ES-I3 (cell line): ENCODE measurements at regions not wholly inside any gene's neighbourhood (a gene's known extent, or its start where the extent isn't known, plus 50 kb on each side); places are given as distances from the start of the nearest gene placed in this dataset.

Source experiments
- H3K36me3 ChIP-seq: 2 replicates; pipeline ENCODE4 v1.6.1; 2013; ENCODE audit warnings: mild to moderate bottlenecking, low read length, control low read depth, moderate library complexity; ENCODE audit not compliant: insufficient read depth
- H3K4me1 ChIP-seq: 2 replicates; pipeline ENCODE4 v1.6.1; 2013; ENCODE audit warnings: mild to moderate bottlenecking, control low read depth, low read length; ENCODE audit not compliant: insufficient read depth
- H3K9ac ChIP-seq: 2 replicates; pipeline ENCODE4 v1.6.1; 2013; ENCODE audit warnings: low read depth, mild to moderate bottlenecking, low read length, moderate library complexity
- H3K9me3 ChIP-seq: 2 replicates; pipeline ENCODE4 v1.6.1; 2013; ENCODE audit warnings: mild to moderate bottlenecking, low read length, moderate library complexity; ENCODE audit not compliant: control insufficient read depth, insufficient read depth

DNA sequence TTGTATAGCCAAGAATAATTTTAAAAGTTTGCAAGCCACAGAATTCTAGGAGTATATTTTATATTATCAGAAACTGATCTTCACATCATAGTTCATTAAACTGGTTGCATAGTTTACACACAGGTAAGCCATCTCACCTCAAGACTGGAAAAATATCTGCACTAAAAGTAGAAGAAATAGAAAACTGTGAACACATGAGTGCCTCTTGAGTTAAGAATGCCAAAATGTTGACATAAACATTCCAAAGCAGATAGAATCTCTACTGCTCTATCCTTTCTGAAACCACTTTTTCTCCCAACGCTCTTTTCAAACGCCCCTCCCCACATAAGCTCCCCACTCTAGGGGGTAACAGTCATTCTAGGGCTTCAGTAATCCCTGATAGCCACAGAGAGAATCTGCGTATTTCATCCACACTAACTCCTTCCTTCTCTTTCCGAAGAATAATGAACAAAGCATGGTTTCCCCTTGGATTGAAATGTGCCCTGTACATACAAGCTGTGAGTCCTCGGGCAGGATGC, 201.5 kb downstream of the IRS2 start:
- no peak overlapping the region for H3K9ac ChIP-seq
- no peaks in the 10 kb centered on the region for H3K4me1 ChIP-seq
- no peaks in the 10 kb centered on the region for H3K9me3 ChIP-seq
- no peaks in the 10 kb centered on the region for H3K36me3 ChIP-seq

DNA sequence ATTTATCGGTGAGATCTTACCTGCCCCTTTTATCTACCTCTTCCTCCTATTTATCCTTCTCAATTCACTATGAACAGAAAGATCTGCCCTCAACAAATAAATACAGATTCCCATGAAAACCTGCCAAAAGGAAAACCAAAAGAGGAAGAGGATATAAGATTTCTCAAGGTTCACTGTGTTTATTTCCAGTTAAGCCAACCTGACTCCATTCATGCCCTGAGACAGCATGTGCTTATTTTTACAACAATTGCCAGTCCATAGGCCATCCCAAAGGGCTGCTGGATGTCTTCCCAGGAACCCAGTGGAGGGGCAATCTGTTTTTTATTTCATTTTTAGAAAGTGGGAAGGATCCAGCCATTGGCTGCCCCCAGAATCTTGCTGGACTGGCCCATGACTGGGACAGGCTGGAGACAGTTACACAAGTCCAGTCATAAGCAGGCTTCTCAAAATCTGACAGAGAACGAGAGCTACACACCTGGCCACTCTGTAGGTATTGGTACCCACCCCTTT, 209.1 kb downstream of the IRS2 start:
- no peaks in the 10 kb centered on the region for H3K9me3 ChIP-seq
- no peak overlapping the region for H3K9ac ChIP-seq
- no peaks in the 10 kb centered on the region for H3K4me1 ChIP-seq
- H3K36me3 ChIP-seq: no peaks in the 10 kb centered on the region

DNA sequence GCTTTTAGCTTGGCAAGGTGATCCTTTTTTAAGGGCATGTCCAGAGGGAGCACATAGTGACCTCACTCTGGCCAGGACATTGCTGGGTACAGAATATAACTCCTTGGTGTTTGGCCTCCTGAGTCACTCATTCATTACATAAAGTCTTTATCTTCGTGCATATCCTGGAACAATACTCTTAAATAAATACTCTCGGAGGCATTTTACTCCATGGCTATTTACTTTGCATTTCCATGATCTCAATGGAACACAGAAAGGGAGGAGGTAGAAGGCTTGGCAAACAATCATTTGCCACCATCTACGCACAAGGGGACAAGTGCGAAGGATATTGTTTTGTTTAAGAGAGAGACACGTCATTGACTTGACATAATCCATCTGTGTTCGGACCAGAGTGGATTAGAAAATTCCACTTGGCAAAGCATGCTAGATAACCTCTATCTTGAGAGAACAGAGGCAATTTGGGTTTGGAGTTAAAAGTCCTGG, 210.0 kb downstream of the IRS2 start:
- no peaks in the 10 kb centered on the region for H3K9me3 ChIP-seq
- H3K9ac ChIP-seq: no peak overlapping the region

DNA sequence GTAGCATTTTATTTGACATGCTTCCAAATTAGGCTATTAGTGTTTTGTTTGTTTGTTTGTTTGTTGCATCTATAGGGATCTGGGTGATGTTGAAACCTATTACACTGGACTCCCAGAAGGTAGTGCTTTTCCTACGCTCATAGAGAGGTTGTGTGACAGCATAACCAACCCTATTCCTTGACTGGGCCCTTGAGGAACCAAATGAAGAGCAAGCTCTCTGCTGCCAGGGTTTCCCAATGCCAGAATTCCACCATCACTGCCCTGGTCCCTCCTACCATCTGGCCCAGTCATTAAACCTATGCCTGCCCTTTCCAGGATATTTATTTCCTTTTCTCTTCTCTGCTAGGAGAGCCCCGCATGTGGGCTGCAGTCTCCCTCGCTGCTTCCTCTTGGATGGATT, 210.6 kb downstream of the IRS2 start:
- no peaks in the 10 kb centered on the region for H3K36me3 ChIP-seq
- no peaks in the 10 kb centered on the region for H3K4me1 ChIP-seq
- no peaks in the 10 kb centered on the region for H3K9me3 ChIP-seq
- H3K9ac ChIP-seq: no peak overlapping the region

More for the DNA sequence above, 210.0 kb downstream of the IRS2 start:
- Histone ChIP-seq H3K4me1 (no peaks in the 10 kb centered on the region), H3K36me3 (no peaks in the 10 kb centered on the region)

DNA sequence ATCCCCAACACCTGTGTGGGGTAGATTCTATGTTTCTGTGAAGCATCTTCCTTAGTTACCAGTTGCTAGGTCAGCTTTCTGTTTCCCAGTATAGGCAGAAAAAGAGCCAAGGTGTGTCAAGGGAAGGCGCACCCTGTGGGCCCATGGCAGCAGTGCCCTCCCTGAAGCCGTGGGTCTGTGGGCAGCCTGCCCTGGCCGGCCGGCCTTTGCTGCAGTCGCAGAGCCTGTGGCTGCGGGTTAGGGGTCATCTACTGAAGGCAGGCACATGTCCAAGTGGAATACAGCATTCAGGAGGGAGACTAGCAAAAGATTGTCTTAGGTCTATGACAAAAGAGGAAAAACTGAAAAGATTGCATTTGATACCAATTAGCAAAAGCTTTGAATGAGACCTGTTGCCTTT, 214.0 kb downstream of the IRS2 start:
- Histone ChIP-seq H3K9ac (no peak overlapping the region), H3K36me3 (no peaks in the 10 kb centered on the region), H3K9me3 (no peaks in the 10 kb centered on the region), H3K4me1 (no peaks in the 10 kb centered on the region)

DNA sequence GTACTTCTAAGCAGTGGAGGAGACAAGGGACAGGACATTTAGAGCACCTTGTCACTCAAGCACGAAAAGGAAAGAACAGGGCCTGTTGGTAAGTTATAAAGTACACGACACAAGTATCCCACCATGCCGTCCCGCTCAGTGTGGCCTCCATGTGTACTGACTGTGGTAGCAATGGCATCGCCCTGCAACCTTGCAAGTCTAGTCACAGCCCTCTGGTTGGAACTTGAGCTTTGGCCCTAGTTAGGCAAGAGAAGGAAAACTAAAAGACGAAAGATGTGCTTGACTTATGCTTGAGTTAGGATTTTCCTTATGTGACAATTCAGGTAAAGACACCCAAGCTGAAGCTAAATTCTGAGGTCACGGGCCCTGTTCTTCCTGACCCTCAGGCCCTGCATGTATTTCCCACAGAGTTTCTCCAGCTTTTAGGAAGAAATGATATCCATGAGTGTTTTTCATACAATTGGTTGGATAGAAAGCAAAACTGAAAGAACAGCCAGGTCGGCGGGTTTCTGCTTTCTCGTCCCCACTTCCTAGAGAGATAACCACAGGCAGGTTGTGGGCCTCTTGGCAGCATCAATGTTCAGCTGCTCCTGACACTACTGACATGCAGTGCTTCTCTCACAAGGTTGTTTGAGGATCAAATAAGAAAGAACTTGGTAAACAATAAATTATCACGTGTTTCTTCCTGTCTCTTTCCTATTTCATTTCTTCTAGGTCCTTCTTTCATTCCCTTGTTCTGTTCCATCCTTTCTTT, 216.2 kb downstream of the IRS2 start:
- Histone ChIP-seq H3K9me3 (no peaks in the 10 kb centered on the region), H3K4me1 (no peaks in the 10 kb centered on the region), H3K36me3 (no peaks in the 10 kb centered on the region), H3K9ac (no peak overlapping the region)

DNA sequence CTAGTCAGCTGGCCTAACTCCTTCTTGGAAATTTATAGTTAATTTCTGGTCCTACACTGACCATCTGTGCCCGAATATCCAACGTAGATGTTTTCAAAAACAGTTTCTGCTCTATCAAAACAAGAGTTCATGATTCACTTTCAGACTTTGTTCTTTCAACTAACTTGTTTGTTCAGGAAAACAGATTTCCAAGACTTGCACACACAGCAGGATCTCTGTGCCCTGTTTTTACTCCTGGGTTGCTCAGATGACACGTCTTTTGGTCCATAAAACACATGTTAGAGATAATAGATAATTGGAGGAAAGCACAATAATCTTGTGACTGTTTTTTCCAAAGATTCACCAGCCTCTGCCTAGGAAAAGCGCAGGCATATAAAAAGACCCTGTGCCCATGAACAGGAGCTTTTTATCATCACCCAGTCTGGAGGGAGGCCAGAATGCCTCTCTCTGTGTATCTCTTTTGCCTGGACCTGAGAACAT, 218.0 kb downstream of the IRS2 start:
- H3K36me3 ChIP-seq: no peaks in the 10 kb centered on the region
- no peak overlapping the region for H3K9ac ChIP-seq
- H3K9me3 ChIP-seq: no peaks in the 10 kb centered on the region
- H3K4me1 ChIP-seq: no peaks in the 10 kb centered on the region

DNA sequence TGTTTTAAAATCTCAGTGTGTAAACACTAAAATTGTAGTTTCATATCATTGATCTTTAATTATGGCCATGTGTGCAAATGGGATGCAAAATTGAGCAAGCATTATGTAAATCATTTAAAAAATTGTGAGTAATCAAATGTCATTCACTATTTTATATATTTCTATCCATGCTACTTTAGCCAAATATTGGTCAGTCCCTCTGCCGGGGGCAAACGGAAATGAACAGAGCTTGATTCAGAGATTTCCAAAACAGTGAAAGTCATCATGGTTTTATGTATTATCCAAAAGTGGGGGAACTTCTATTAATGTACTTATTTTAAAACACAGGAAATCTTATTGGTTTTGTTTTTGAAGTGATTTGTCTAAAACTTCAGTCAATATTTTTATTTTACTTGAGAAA, 219.1 kb downstream of the IRS2 start:
- Histone ChIP-seq H3K4me1 (no peaks in the 10 kb centered on the region), H3K36me3 (no peaks in the 10 kb centered on the region), H3K9me3 (no peaks in the 10 kb centered on the region), H3K9ac (no peak overlapping the region)

DNA sequence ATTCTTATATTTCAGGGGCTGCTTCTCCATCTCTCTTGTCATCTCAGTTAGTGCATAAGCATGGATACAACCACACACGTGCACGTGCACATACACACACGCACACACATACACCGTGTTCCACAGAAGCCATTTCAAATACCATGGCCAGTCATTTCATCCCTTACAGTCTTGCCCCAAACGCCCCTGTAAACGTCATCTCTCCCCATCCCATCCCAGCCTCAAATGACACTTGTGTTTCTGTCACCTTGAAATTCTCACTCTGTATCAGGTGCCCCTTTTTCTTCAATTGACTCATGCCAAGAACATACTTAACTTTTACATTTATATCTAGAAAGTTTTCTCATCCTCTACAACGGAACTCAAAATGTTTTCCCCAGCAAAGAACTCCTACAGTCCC, 220.5 kb downstream of the IRS2 start:
- Histone ChIP-seq H3K9me3 (no peaks in the 10 kb centered on the region), H3K9ac (no peak overlapping the region), H3K36me3 (no peaks in the 10 kb centered on the region), H3K4me1 (no peaks in the 10 kb centered on the region)

DNA sequence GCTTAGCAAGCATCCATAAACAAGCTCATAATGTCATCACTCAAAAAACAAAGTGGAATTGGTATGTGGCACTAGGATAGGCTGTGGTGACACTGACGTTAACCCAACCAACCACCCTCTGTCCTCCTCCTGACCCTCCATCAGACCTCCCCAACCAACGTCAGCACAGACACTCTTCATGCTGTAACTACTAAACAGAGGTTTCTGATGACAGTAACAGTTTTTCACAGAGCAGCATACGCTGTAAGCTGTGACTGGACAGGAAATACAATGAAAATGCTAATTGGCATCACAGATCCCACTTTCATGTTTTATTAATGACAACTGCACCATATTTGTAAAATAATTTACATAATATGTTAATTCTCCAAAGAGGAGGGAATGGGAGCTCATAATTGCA, 238.0 kb downstream of the IRS2 start:
- no peaks in the 10 kb centered on the region for H3K36me3 ChIP-seq
- peaks cover 13% of the 10 kb centered on the region; the same call in 1 of the 2 replicates for H3K4me1 ChIP-seq
- H3K9me3 ChIP-seq: no peaks in the 10 kb centered on the region
- no peak overlapping the region for H3K9ac ChIP-seq

DNA sequence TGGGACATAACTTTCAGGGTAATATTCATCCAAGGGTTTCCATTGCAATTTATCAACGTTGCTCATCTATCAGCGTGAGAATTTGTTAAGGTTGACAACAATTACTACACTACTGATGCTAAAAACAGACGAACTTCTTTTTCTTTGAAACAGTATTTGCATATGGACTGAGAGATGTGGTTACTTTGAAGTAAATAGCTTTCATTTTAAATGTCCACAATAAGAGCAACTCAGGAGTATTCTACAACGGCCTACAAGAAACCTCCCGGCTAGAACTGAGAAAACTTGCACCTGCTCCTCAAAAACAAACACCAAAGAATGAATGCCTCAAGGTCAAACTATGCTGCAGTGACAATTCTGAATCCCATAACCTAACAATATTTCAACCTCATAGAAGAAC, 238.4 kb downstream of the IRS2 start:
- H3K9me3 ChIP-seq: no peaks in the 10 kb centered on the region
- peaks cover 13% of the 10 kb centered on the region; the same call in 1 of the 2 replicates for H3K4me1 ChIP-seq
- no peaks in the 10 kb centered on the region for H3K36me3 ChIP-seq
- no peak overlapping the region for H3K9ac ChIP-seq

DNA sequence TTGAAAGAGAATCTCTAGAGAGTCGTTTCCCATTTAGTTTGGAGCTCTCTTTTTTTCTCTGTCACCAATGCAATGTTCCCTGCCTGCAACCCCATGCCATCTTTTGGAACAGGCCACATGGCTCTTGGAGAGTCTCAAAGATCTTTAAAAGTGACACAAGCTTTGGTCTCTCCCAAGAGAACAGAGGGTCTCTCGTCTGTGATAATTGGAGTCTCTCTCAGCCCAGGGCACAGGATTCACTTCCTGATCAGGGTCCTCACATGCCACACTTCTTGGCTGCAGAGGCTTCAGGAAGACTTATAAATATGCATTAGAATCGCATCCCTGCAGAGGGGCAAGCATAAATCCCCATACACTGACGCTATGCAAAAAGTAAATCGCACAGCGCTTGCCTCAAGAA, 240.5 kb downstream of the IRS2 start:
- Histone ChIP-seq H3K9me3 (no peaks in the 10 kb centered on the region), H3K36me3 (no peaks in the 10 kb centered on the region), H3K9ac (no peak overlapping the region), H3K4me1 (peaks cover 13% of the 10 kb centered on the region; the same call in 1 of the 2 replicates)

DNA sequence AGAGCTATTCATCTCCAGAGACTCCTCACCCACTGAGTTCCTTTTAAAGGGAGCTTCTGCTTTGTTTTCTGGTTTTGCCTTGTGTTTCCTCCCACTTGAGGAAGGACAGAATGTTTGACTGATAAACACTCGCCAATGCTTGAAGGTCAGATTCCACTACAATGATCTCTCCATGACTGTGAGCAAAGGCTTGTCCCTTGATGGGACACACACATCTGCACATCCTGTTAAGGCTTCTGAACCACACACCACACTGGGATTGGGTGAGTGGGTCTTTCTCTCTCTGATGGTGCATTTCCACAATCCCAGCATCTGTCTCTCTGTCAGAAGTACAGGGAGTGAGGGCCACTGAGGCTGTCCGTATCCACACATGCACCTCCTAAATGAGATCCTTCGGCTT, 245.3 kb downstream of the IRS2 start:
- no peak overlapping the region for H3K9ac ChIP-seq
- peaks cover 10% of the 10 kb centered on the region; the same call in 1 of the 2 replicates for H3K4me1 ChIP-seq
- H3K9me3 ChIP-seq: no peaks in the 10 kb centered on the region
- no peaks in the 10 kb centered on the region for H3K36me3 ChIP-seq

DNA sequence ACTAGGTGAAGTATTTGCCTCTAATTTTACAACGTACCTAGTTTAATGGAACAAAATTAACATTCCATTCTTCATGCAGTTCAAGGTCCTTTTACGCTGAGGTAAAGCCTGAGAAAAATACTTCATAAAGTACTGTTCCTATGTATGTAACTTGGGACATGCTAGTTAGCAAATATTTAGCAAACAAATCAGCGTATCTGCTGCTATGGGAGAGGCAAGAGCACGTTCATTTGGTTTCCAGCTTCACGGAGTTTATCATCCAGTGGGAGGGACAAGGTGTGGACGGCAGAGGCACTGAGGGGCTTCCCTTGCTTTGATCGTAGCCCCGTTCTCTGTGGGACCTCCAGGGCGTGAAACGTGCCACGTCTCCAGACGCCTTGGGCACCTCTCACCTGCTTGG, 248.8 kb downstream of the IRS2 start:
- Histone ChIP-seq H3K36me3 (no peaks in the 10 kb centered on the region), H3K9ac (no peak overlapping the region), H3K9me3 (no peaks in the 10 kb centered on the region), H3K4me1 (no peaks in the 10 kb centered on the region)

DNA sequence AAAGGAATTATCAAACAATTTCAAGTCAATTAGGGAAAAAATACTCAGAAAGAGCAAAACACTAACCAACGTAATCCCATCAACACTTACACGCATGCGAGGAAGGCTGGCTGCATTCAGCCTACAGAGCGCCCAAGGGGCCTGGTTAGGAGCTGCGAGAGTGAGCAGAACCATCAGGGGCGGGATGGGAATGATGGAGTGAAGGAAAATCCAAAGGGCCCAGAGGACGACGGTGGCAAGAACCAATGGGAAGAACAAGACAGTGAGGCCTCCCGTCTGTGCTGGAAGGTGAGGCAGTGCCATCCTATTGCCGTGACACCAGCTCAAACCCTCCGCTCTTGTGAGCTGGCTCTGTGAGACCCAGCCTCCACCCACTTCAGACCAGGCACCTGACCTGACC, 253.0 kb downstream of the IRS2 start:
- Histone ChIP-seq H3K9ac (no peak overlapping the region), H3K4me1 (no peaks in the 10 kb centered on the region), H3K36me3 (no peaks in the 10 kb centered on the region)

More for the DNA sequence above, 253.0 kb downstream of the IRS2 start:
- no peaks in the 10 kb centered on the region; the same call in none of the 2 replicates for H3K9me3 ChIP-seq
